CD4-positive, alpha-beta T cell treated with Interferon gamma for 1 hour (primary cell): ENCODE measurements at regions not wholly inside any gene's neighbourhood (a gene's known extent, or its start where the extent isn't known, plus 50 kb on each side); places are given as distances from the start of the nearest gene placed in this dataset.

Experiments used
- DNase-seq: peaks from one replicate; pipeline ENCODE4 v3.0.0-alpha.2; 2020

- DNase-seq = no peak
Measured at GRCh38 chr14:100440758-100441203, 117.6 kb downstream of the SLC25A47 start.

- no peak for DNase-seq
Measured at GRCh38 chr14:100441271-100441947, 118.3 kb downstream of the SLC25A47 start.

- DNase-seq = no peak
Measured at GRCh38 chr14:100442036-100442435, 118.9 kb downstream of the SLC25A47 start.

- DNase-seq = no peak
Measured at GRCh38 chr14:100442498-100443490, 119.7 kb downstream of the SLC25A47 start.

- DNase-seq = no peak
Measured at GRCh38 chr14:100443603-100444002, 120.5 kb downstream of the SLC25A47 start.

- no peak for DNase-seq
Measured at GRCh38 chr14:100445436-100446088, 122.4 kb downstream of the SLC25A47 start.

- no peak for DNase-seq
Measured at GRCh38 chr14:100446572-100446971, 123.4 kb downstream of the SLC25A47 start.

GRCh38 chr14:100448376-100448775 is 125.2 kb downstream of the SLC25A47 start:
- no peak for DNase-seq

GRCh38 chr14:100449225-100449987 is 126.3 kb downstream of the SLC25A47 start:
- no peak for DNase-seq

- no peak for DNase-seq
Measured at GRCh38 chr14:100450049-100450448, 126.9 kb downstream of the SLC25A47 start.

GRCh38 chr14:100450736-100451135 is 127.6 kb downstream of the SLC25A47 start:
- DNase-seq = no peak

GRCh38 chr14:100451264-100451663 is 128.1 kb downstream of the SLC25A47 start:
- DNase-seq = no peak

- DNase-seq = no peak
Measured at GRCh38 chr14:100453930-100454329, 130.8 kb downstream of the SLC25A47 start.

- DNase-seq = no peak
Measured at GRCh38 chr14:100454437-100454836, 131.3 kb downstream of the SLC25A47 start.

GRCh38 chr14:100463937-100464336 is 123.3 kb downstream of the BEGAIN start:
- DNase-seq = no peak

- no peak for DNase-seq
Measured at GRCh38 chr14:100466111-100466856, 120.9 kb downstream of the BEGAIN start.

- DNase-seq = no peak
Measured at GRCh38 chr14:100467046-100467750, 120.0 kb downstream of the BEGAIN start.

GRCh38 chr14:100467939-100468338 is 119.3 kb downstream of the BEGAIN start:
- no peak for DNase-seq

GRCh38 chr14:100468557-100468956 is 118.7 kb downstream of the BEGAIN start:
- DNase-seq = no peak

GRCh38 chr14:100469632-100470522 is 117.3 kb downstream of the BEGAIN start:
- DNase-seq = no peak
